Thoracic aorta (tissue), 2 donors: ENCODE measurements at regions not wholly inside any gene's neighbourhood (a gene's known extent, or its start where the extent isn't known, plus 50 kb on each side); places are given as distances from the start of the nearest gene placed in this dataset.

Source experiments
- ATAC-seq: fragments of 150-250 bp; one replicate; pipeline ENCODE4 v1.8.0; 2017; ENCODE audit warnings: low read depth; ENCODE audit not compliant: insufficient number of reproducible peaks, low FRiP score
- DNase-seq: peaks from one replicate; pipeline ENCODE4 v3.0.0-alpha.2; 2020; ENCODE audit warnings: low spot score
- H3K27ac ChIP-seq, 2 donors: fragments of 200-600 bp; sonication (generic); 1 replicate in 1 of 2; 2 replicates in 1 of 2; pipeline ENCODE4 v1.5.1; 2016; ENCODE audit warnings: mild to moderate bottlenecking in 2 of 2, moderate library complexity in 2 of 2
- H3K27me3 ChIP-seq: fragments of 200-600 bp; sonication (generic); replicated peaks from 2 replicates; pipeline ENCODE4 v1.6.0; 2016; ENCODE audit warnings: mild to moderate bottlenecking; ENCODE audit not compliant: insufficient read depth
- H3K36me3 ChIP-seq: fragments of 200-600 bp; sonication (generic); one replicate; pipeline ENCODE4 v1.5.1; 2016
- H3K4me1 ChIP-seq, 2 donors: fragments of 200-600 bp; sonication (generic); 1 replicate in 1 of 2; 2 replicates in 1 of 2; pipeline versions ENCODE4 v1.5.1 to v1.6.0; 2016; ENCODE audit warnings: low read depth in 2 of 2, mild to moderate bottlenecking in 1 of 2; ENCODE audit not compliant: control insufficient read depth in 1 of 2
- H3K4me3 ChIP-seq: fragments of 200-600 bp; sonication (generic); 2 replicates; pipeline ENCODE4 v1.5.1; 2016; ENCODE audit warnings: mild to moderate bottlenecking
- H3K9me3 ChIP-seq: fragments of 200-600 bp; sonication (generic); 2 replicates; pipeline ENCODE4 v1.5.1; 2016
- CTCF ChIP-seq: fragments of 200-600 bp; sonication (generic); IDR thresholded peaks from one replicate; pipeline ENCODE4 v1.5.1; 2019; ENCODE audit warnings: antibody characterized with exemption

DNA sequence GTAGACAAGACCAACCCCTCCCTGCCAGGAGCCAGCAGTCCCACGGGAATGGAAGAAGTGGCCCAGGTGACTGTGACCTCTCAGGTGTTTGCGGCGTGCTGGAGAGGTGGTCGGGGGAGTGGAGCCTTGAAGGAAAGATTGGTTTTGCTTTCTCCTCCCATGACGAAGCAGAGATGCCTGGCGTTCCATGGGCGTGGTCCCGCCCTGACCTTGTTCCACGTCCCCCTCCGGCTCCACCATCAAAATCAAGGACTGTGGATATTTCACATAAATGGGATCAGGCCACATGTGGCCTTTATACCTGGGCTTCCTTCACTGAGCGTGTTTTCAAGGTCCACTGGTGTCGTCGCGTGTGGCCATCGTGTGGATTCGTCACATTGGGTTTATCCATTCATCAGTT is 270.6 kb upstream of the TNRC6C start:
- Histone ChIP-seq H3K4me1 (peaks cover 10 to 11% of the 10 kb centered on the region in 2 donors), H3K4me3 (no peak overlapping the region), H3K36me3 (no peaks in the 10 kb centered on the region), H3K27ac (no peak overlapping the region), H3K27me3 (no peaks in the 10 kb centered on the region), H3K9me3 (no peaks in the 10 kb centered on the region)
- TF ChIP-seq CTCF, result no peak
- no peak for DNase-seq
- ATAC-seq, result no peak

GRCh38 chr17:77688369-77688768 is 270.1 kb upstream of the TNRC6C start:
- TF ChIP-seq CTCF, result no peak
- Histone ChIP-seq H3K27ac (no peak overlapping the region), H3K4me3 (no peak overlapping the region), H3K27me3 (no peaks in the 10 kb centered on the region), H3K4me1 (peaks cover 10 to 11% of the 10 kb centered on the region in 2 donors), H3K9me3 (no peaks in the 10 kb centered on the region), H3K36me3 (no peaks in the 10 kb centered on the region)
- ATAC-seq (no peak), DNase-seq (no peak)

DNA sequence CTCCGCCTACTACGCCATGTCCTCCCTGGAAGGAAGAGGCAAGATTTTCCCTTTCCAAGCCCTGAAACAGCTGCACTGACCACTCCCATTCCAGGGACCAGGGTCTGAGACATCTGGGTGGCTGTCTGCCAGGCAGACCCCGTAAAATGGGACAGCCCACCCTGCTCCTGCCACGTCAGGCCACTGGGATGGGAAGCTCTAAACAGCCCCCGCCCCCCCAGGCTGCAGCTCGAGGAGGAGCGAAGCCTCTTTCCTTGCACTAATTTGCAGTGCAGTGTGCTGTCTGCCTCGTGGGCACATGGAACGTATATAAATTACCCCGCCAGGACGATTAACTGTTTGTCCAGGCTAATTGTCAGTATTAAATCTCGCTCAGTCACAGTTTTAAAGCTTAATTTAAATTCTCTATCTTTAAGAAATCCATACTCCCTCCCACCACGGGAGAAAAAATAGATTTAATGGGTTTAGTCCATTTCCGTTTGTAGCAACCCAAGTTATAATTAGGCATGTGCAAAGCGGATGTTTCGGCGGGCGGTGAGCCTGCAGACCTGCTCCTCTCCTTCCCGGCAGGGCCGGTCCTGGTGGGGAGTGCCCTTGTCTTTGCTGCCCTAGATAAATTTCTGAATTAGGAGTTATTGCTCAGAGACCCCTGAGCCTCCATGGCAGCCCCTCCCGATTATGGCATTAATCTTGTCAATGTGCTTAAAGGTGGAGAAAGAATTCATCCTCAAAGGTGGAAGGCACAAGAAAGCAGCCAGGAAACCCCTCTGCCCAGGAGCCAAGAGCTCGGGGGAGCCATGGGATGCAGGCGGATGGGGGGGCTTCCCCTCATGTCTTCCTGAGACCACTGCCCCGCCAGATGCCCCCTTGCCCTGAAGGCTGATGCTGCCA is 268.0 kb upstream of the TNRC6C start:
- ATAC-seq (no peak), DNase-seq (no peak)
- TF ChIP-seq CTCF, result no peak
- no peaks in the 10 kb centered on the region for H3K27me3 ChIP-seq
- H3K9me3 ChIP-seq, result no peaks in the 10 kb centered on the region
- H3K36me3 ChIP-seq, result no peaks in the 10 kb centered on the region
- peak overlapping the region; percentile 49 for H3K4me3 ChIP-seq
- H3K4me1 ChIP-seq, result peaks cover 10 to 11% of the 10 kb centered on the region in 2 donors
- H3K27ac ChIP-seq, result no peak overlapping the region

DNA sequence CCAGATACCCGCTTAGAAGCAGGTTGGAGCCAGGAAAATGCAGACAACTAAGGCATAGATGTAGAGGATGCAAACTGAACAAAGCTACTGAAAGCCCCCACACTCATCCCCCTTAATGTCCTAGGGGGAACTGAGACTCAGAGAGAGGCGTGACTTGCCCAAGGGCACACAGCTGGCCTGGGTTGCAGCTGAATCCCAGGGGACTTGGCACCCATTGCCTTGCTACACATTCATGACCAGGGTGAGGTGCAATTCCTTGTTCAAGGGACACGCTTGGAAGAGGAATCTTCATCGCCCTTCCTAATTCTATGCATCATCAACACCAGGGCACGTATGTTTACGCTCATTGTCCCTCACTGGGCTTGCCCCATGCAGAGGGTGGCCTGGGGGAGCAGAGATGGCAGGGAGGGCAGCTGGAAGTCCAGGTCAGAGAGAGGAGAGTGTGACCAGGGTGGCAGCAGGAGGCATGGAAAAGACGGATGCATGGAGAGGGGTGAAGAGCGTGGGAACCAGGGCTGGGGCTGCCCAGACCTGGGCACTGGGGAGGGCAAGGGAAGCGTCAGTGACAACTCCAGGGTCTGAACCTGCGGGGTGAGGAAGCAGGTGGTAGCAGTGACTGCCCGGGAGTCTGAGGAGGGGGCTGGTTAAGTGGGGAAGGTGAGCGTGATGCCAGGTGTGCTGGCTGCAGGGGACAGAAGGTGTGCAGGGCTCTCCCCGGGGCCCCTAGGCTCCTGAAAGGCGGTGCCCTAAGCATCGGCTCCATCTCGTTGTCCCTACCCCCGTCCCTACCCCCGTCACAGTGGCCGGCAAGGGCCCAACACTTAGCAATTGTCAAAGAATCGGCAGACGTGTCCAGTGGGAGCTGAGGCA is 267.1 kb upstream of the TNRC6C start:
- no peak for DNase-seq

More for the DNA sequence above, 267.1 kb upstream of the TNRC6C start:
- Histone ChIP-seq H3K9me3 (no peaks in the 10 kb centered on the region), H3K4me3 (no peak overlapping the region), H3K4me1 (peaks cover 10 to 11% of the 10 kb centered on the region in 2 donors), H3K27ac (no peak overlapping the region), H3K36me3 (no peaks in the 10 kb centered on the region), H3K27me3 (no peaks in the 10 kb centered on the region)
- TF ChIP-seq CTCF, result no peak
- no peak for ATAC-seq
